D341Med (cell line): ENCODE measurements at regions not wholly inside any gene's neighbourhood (a gene's known extent, or its start where the extent isn't known, plus 50 kb on each side); places are given as distances from the start of the nearest gene placed in this dataset.
"Not testable (repeated sequence)": the region's sequence is repeated elsewhere in the genome, so short reads cannot be mapped to it uniquely, and the experiment has no call there.

ENCODE experiments used
- DNase-seq: peaks from one replicate; pipeline ENCODE4 v3.0.0; 2012; ENCODE audit warnings: low spot score

DNA sequence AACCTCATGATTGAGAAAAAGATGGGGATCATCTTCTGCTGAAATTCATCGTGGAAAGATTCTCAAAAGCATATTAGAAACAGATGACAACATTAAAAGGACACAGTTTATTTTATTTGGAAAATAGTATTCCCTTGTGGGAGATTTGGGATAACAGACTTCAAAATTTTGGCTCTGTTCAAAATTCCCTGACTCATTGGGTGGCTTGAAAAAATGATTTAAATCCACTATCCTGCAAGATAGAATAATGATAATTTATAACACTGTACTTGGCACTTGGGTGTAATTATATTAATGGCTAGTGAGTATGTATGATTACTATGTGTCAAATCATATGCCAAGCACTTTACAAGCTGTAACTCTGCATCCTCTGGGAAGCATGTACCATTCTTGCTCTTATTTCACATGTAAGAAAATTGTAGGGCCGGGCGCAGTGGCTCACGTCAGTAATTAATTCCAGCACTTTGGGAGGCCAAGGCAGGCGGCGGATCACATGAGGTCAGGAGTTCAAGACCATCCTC is 128.8 kb downstream of the LMNTD1 start:
- no peak for DNase-seq

DNA sequence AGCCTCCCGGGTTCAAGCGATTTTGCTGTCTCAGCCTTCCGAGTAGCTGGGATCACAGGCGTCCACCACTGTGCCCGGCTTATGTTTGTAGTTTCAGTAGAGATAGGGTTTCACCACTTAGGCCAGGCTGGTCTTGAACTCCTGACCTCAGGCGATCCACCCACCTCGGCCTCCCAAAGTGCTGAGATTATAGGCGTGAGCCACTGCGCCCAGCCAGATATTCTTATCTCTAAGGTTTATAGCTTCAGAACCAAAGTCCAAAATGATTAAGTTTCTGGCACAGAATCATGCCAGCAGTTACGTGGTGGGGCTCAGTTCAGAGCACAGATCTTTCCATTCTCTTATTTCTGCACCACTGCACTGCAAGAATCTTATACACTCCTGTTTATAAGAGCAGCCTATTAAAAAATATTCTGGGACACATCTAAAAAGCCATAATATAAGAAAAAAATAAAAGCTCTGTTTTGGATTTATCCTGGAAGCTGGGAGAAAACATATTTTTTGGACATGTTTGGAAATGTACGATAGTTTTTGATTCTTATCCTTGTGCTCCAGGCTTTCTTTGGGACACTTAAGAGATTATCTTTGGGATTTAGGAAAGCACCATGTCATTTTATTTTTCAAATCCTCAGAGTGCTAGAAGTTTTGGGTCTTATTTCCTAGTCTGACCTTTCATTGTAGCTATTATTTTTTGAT is 129.6 kb downstream of the LMNTD1 start:
- no peak for DNase-seq

DNA sequence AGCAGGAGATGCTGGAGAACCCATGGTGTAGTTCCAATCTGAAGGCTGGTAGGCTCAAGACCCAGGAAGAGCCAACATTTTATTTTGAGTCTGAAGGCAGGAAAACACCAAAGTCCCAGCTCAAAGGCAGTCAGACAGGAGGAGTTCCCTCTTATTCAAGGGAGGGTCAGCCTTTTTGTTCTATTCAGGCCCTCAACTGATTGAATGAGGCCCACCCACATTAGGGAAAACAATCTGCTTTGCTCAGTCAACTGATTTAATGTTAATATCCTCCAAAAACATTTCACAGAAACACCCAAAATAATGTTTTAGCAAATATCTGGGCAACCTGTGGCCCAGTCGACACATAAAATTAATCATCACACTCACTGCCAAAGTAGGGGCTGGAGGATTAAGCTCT is 130.8 kb downstream of the LMNTD1 start:
- DNase-seq = no peak

DNA sequence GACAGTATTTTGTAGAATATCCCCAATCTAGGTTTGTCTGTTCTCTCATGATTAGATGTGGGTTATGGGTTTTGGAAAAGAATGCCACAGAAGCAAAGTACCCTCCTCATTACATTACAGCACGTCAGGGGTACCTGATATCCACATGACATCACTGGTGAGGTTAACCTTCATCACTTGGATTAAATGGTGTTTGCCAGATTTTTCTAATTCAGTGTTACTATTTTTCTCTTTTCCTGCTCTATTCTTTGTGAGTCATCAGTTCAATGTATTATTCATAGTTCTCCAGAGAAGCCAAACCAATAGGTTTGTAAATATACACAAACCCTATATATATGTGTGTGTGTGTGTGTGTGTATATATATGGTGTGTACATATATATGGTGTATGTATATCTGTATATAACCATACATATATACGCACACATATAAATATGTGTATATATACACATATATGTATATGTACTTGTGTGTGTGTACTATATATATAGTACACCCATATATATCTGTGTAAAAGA is 131.4 kb downstream of the LMNTD1 start:
- no peak for DNase-seq

DNA sequence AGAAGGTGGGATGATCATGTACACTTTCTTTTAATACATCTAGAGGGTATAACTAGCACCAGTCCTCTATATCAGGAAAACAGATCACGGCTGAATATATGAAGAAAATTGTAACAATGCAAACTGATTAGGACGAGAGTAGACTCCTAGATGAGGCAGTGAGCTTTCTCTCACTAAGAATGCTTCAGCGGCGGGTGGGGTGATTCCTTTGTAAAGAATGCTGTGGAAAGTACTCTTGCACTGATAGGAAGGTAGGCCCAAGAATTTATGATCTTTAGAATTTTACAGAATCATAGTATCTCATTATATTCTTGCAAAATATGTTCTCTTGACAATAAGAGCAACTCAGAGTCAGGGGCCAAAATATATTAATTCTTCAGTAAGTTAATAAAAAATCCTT is 133.0 kb downstream of the LMNTD1 start:
- DNase-seq = no peak

DNA sequence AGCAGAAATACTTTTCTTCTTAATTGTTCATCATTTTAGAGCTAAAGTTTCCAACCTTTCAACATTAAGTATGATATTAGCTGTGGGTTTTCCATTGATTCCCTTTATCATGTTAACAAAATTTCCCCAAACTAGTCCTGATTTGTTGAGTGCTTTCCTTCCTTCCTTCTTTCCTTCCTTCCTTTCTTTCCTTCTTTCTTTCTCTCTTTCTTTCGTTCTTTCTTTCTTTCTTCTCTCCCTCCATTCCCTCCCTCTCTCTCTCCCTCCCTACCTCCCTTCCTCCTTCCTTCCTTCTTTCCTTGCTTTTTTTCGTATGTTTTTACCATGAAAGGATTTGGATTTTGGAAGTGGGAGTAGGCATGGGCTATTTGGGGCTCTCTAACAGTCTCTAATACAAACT is 133.5 kb downstream of the LMNTD1 start:
- no peak for DNase-seq

DNA sequence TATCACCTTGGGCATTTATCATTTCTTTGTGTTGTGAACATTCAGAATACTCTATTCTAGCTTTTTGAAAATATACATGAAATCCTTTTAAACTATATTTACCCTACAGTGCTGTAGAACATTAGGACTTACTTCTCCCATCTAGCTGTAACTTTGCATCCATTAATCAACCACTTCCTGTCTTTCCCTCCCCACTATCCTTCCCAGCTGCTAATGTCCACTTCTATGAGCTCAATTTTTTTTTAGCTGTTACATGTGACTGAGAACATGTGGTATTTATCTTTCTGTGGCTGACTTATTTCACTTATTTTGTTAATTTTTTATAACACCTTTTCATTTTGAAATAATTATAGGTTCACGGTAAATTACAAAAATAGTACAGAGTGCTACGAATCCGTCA is 136.0 kb downstream of the LMNTD1 start:
- DNase-seq = no peak

DNA sequence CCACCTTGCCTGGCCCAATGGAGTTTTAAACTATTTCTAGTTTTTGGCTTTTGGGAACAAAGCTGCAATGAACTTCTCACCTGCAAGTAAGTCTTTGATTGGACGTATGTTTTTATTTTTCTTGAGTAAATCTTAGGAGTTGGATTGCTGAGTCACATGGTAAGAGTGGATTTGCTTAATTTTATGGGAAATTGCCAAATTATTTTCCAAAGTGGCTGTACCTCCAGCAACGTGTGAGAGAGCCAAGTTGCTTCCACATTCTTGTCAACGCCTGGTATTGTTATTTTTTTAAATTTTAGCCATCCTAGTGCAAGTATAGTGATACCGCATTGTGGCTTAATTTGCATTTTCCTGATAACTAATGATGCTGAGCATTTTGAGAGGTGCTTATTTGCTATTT is 136.6 kb downstream of the LMNTD1 start:
- no peak for DNase-seq

DNA sequence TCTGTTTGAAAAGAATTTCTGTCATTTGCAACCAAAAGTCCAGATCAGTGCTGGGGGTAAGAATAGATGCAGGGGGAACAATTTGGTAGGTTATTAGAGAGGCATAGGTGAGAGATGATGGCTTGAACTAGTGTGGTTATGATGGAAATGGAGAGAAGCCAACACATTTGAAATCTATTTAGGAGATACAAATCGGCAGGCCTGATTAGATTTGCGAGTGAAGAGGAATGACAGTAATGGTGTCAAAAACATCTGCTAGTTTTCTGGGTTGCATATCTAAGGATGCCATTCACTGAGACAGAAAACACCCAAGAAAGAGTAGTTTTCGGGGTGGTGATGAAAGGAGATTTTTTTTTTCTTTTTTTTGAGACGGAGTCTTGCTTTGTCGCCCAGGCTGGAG is 138.1 kb downstream of the LMNTD1 start:
- DNase-seq = no peak

DNA sequence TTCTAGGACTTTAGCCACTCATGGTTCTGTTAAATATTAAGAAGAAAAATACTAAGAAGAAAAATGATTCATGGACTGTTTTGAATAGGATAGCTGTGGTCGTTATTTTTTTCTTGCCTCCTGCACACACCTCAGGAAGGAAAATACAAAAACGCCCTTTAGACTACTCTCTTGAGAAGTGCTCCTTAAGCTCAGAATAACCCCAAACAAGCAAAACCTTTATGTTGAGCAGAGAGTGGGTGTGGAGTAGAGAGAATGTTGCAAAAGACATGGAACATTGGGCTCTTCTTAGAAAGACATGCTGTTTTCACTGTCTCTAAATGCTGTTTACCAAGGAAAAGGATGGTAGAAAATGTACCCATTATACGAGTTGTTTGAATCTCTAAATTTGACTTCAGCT is 140.3 kb downstream of the LMNTD1 start:
- no peak for DNase-seq

DNA sequence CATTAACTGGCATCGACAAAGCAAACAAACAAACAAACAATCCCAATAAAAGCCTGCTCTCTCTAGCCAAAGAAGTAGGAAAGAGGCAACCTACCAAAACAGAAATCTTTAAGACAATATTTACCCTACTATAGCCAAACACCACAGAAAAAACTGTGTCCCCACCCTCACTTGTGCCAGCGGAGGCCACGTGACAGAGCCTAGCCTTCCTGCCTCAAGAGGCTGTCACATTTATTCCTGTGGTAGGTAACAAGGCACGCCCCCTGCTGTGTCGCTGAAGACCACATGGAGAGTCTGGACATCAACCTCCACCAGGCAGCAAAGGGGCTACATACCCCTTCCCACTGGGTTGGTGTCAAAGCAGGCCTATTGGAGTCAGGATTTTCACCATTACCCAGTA is 148.1 kb downstream of the LMNTD1 start:
- no peak for DNase-seq

DNA sequence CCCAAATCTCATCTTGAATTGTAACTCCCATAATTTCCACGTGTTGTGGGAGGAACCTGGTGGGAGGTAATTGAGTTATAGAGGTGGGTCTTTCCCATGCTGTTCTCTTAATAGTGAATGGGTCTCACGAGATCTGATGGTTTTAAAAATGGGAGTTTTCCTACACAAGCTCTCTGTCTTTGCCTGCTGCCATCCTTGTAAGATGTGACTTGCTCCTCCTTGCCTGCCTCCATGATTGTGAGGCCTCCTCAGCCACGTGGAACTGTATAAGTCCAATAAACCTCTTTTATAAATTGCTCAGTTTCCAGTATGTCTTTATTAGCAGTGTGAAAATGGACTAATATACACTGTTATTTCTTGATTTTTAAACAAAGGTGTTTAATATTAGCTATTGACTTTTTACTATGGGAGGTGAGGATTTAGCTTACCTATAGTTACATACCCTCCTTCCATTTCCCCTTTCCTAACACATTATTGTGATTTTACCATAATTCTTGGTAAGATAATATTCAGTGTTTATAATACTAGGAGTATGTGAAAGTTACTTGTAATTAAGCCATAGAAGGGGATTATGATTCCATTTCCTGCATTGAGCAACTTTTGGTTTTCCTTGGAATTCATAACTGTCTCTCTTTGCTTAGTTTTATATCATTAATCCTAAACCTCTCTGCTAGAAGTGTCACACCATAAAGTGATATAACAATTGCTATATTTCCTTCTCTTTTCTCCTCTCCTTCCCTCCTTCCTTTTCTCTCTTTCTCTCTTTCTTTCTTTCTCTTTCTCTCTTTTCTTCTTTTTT is 151.0 kb upstream of the KRAS start:
- DNase-seq = no peak

DNA sequence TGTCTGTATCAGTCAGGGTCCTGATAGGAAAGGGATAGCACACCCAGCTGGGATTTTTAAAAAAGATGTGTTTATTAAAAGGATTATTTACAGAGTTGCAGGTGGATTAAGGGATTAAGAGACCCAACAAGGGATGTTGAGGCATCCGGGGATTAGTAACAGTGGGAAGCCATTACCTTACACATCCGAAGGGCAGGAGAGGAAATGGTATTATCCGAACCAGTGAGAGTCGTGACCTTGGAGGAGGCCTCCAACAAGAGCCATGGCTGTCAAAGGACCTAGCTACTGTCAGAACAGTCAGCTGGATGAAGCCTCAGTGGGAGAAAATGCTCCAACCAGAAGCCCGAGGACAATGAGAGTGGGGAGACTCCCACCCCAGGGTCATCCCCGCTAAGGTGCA is 146.3 kb upstream of the KRAS start:
- no peak for DNase-seq

DNA sequence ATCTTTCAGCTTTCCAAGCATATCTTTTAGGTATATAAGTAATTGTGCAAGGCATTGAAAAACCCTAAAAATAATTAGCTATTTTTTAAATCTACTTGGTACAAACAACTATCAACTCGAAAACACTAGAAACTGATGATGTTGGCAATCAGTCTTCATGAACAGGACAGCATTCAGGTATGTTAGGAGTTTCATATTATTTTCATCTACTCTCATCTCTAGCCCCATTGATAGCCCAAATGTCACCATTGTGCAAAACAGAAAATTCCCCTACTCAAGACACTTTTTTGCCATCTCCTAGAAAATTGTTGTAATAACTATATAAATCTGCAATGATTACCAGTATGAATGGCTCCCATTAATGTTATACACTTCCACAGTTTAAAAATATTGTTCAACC is 144.5 kb upstream of the KRAS start:
- no peak for DNase-seq

DNA sequence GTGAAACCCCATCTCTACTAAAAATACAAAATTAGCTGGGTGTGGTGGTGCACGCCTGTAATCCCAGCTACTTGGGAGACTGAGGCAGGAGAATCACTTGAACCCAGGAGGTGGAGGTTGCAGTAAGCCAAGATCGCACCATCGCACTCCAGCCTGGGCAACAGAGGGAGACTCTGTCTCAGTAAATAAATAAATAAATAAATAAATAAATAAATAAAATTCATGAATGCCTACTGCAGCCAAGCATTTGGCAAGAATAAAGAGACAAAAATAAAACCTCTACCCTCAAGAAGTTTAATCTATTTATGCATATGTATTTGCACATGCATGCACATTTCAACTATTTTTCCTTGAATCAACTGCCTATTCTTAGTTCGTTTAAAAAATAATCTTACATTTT is 144.0 kb upstream of the KRAS start:
- not testable (repeated sequence) for DNase-seq

DNA sequence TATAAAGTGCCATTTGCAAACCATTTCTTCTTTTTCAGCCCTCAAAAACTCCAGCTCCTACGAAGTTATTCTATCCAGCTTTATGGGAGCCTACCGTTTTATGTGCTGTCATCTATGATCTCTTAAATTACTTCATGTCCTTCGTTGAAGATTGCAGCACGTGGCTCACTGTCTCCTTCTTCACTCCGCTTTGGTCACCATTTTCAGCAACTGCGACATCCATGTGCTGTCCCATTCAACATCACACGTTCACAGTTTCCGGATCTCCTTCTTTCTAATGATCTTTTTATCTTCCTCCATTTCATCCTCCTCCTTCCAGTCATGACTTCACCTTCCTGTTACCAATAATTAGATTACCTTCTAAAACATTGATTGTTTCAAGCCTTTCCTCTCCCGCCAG is 143.3 kb upstream of the KRAS start:
- no peak for DNase-seq

DNA sequence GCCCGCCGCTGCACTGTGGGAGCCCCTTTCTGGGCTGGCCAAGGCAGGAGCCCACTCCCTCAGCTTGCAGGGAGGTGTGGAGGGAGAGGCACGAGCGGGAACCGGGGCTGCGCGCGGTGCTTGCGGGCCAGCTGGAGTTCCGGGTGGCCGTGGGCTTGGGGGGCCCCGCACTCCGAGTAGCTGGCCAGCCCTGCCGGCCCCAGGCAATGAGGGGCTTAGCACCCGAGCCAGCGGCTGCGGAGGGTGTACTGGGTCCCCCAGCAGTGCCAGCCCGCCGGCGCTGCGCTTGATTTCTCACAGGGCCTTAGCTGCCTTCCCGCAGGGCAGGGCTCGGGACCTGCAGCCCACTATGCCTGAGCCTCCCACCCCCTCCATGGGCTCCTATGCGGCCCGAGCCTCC is 140.6 kb upstream of the KRAS start:
- not testable (repeated sequence) for DNase-seq

DNA sequence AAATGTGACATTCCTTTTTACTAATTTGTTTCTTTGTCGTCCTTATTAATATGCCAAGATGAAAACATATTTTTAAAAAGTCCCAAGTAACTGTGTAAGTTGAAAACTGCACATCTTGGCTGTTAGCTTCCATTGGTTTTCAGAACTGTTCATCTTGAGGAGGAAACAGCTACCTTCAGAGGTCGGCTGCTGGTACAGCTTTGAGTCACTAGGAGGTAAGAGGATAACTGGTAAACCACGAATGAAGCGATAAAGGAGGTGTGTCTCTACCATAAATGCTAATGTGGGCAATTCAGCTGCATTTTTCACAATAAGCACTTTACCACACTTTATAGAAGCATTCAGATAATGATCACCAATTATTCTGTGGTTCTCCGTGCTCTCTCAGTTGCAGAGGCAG is 137.5 kb upstream of the KRAS start:
- no peak for DNase-seq

DNA sequence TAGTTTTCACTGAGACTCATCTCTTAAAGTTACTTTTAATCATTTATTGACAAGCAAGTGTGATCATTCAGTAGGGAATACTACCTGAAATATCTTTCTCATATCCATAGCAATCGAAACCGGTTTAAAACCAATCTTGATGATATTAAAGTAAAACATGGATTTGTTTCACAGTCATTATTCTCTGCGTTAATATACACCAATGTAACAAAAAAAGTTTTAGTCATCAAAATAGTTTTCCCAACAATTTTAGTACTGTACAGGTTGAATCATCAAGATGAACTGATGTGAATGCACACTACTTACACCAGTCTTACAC is 137.0 kb upstream of the KRAS start:
- DNase-seq = no peak

DNA sequence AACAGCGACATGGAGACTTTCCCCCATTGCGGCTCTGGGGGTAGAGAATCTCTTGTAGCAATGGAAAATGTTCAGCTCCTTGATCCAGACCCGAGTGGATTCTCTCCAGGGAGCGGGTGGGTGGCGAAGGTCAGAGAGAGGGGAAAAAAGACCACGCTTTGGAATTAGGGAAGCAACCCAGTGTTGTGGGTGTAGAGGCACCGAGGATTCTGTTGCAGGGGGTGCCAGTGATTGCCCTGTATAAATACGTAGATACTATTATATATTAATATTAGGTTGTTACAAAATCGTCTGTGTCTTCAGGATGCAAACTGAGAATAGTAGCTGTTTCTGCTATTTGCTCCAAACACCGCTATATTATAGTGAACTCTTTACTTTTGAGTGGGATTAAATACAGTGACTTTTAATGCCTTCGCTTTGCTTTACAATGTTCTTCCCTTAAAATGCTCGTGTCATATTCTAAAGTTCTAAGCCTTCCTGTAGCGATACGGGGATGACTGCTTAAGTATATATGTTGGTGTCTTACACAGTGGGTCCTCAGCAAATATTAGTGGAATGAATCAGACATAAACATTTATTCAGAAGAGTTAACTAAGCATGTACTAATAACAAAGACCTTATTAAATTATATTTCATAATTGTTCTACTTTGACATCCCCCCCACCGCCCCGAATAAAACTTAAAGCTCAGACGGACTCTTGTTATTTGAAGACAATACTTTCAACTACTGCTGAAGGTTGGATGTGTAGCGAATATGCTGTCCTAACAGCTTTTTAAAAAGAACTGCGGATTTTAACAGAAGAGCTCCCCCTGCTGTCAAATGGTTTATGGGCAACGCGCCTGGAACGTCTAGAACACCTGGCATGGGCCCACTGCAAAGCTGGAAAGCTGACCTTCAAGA is 136.4 kb upstream of the KRAS start:
- DNase-seq = peak; percentile 72

DNA sequence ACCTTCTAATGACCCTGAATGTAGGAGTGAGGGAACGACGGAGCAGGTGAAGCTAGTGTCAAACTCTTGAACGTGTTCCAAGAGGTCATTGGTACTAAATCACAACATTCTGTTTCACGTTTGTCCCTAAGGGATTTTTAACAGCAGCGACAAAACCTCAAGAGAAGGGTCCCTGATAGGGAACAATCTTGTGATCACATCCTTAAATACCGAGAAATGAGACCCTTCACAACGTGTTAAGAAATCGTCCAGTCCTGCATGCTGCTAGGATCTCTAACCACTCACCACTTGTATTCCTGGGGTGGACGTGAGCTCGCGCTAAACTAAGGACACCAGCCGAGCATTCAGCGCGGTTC is 134.1 kb upstream of the KRAS start:
- DNase-seq = no peak

DNA sequence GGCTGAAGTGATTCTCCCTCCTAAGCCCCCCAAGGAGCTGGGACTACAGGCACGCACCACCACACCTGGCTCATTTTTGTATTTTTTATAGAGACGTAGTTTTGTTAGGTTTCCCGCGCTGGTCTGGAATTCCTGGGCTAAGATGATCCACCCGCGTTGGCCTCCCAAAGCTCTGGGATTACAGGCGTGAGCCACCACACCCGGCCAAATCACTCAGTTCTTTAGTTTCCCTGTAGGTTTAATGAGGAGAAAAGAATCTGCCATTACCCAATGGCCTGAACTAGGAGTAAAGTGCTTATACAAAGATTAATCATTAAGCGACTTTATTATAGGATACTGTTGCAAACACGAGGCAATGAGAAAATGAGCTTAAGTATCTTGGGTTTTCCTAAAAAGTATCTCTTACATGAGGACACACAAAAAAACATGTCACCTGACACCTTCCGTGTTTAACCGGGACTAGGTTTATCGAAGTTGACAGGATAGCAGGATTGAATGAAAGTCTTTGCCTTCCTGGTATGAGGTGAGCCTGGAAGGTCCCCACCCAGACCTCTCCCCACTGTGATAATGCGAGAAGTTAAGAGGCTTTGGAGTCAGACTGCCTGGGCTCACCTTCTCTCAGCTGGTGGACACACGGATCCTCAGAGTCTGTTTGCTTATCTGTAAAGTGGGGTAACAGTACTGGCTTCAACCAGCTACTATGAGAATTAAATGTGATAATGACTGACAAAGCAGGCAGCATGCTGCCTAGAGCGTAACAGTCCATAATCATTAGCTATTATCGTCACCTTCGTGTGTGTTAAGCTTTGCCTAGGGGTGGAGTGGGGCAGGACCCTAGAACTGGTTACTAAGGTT is 133.5 kb upstream of the KRAS start:
- DNase-seq = no peak
